HG03432 (cell line): ENCODE measurements at regions not wholly inside any gene's neighbourhood (a gene's known extent, or its start where the extent isn't known, plus 50 kb on each side); places are given as distances from the start of the nearest gene placed in this dataset.

Experiments used
- ATAC-seq: cut with Tn5 transposase; IDR thresholded peaks from one replicate; pipeline ENCODE4 v1.9.1; 2021; ENCODE audit warnings: mild to moderate bottlenecking, moderate library complexity; ENCODE audit not compliant: unreplicated experiment

- ATAC-seq = no peak
Observed at GRCh38 chr15:70337277-70338186, 239.8 kb upstream of the TLE3 start.

GRCh38 chr15:70336425-70337009 lies 238.8 kb upstream of the TLE3 start:
- no peak for ATAC-seq

GRCh38 chr15:70334286-70334685 lies 236.6 kb upstream of the TLE3 start:
- no peak for ATAC-seq

- no peak for ATAC-seq
Observed at GRCh38 chr15:70329179-70329578, 231.5 kb upstream of the TLE3 start.

- no peak for ATAC-seq
Observed at GRCh38 chr15:70328679-70329115, 231.0 kb upstream of the TLE3 start.

GRCh38 chr15:70327856-70328678 lies 230.3 kb upstream of the TLE3 start:
- peak; percentile 43 for ATAC-seq

- no peak for ATAC-seq
Observed at GRCh38 chr15:70327328-70327855, 229.7 kb upstream of the TLE3 start.

- ATAC-seq = no peak
Observed at GRCh38 chr15:70324001-70324974, 226.6 kb upstream of the TLE3 start.

GRCh38 chr15:70323111-70323851 lies 225.6 kb upstream of the TLE3 start:
- no peak for ATAC-seq

- no peak for ATAC-seq
Observed at GRCh38 chr15:70322051-70322668, 224.4 kb upstream of the TLE3 start.

GRCh38 chr15:70321172-70321819 lies 223.6 kb upstream of the TLE3 start:
- ATAC-seq = no peak

- no peak for ATAC-seq
Observed at GRCh38 chr15:70320482-70320881, 222.8 kb upstream of the TLE3 start.

GRCh38 chr15:70320077-70320476 lies 222.4 kb upstream of the TLE3 start:
- ATAC-seq = no peak

GRCh38 chr15:70319466-70319865 lies 221.7 kb upstream of the TLE3 start:
- ATAC-seq = peak; percentile 85

- ATAC-seq = peak; percentile 33
Observed at GRCh38 chr15:70318594-70319465, 221.1 kb upstream of the TLE3 start.

- no peak for ATAC-seq
Observed at GRCh38 chr15:70316059-70316600, 218.4 kb upstream of the TLE3 start.

- no peak for ATAC-seq
Observed at GRCh38 chr15:70315431-70315830, 217.7 kb upstream of the TLE3 start.
